Osteoblast (primary cell): ENCODE measurements at regions not wholly inside any gene's neighbourhood (a gene's known extent, or its start where the extent isn't known, plus 50 kb on each side); places are given as distances from the start of the nearest gene placed in this dataset.
A peak's percentile ranks its signal among the peaks of the same experiment; 100 is the strongest.

Experiments
- DNase-seq: peaks from one replicate; pipeline ENCODE4 v3.0.0; 2011; ENCODE audit warnings: low spot score, mixed read lengths; ENCODE audit not compliant: insufficient read length; ENCODE audit errors: missing footprints
- H2AFZ ChIP-seq: 2 replicates; pipeline ENCODE4 v1.6.0; 2011; ENCODE audit warnings: mild to moderate bottlenecking, low read length
- H3K27ac ChIP-seq: 2 replicates; pipeline ENCODE4 v1.5.1; 2011; ENCODE audit warnings: mild to moderate bottlenecking, low read depth, low read length, moderate library complexity
- H3K27me3 ChIP-seq: 2 replicates; pipeline ENCODE4 v1.6.0; 2012; ENCODE audit warnings: mild to moderate bottlenecking, control low read depth, inconsistent platforms, low read length, moderate library complexity; ENCODE audit not compliant: insufficient read depth
- H3K36me3 ChIP-seq: 2 replicates; pipeline ENCODE4 v1.5.1; 2011; ENCODE audit warnings: mild to moderate bottlenecking, low read length, control low read depth, moderate library complexity; ENCODE audit not compliant: insufficient read depth
- H3K4me1 ChIP-seq: 2 replicates; pipeline ENCODE4 v1.5.1; 2011; ENCODE audit warnings: mild to moderate bottlenecking, low read length, control low read depth, moderate library complexity; ENCODE audit not compliant: insufficient read depth
- H3K4me2 ChIP-seq: 2 replicates; pipeline ENCODE4 v1.6.0; 2011; ENCODE audit warnings: mild to moderate bottlenecking, low read length; ENCODE audit not compliant: insufficient read depth
- H3K4me3 ChIP-seq: fragments of 200-600 bp; sonication (generic); 3 replicates; pipeline ENCODE4 v1.5.1; 2012; ENCODE audit warnings: mild to moderate bottlenecking, low read length, inconsistent platforms; ENCODE audit not compliant: insufficient read depth
- H3K79me2 ChIP-seq: 2 replicates; pipeline ENCODE4 v1.6.0; 2012; ENCODE audit warnings: mild to moderate bottlenecking, low read length, control low read depth, inconsistent platforms; ENCODE audit not compliant: insufficient read depth
- H3K9me3 ChIP-seq: 2 replicates; pipeline ENCODE4 v1.5.1; 2011; ENCODE audit warnings: low read depth, low read length, control low read depth
- H4K20me1 ChIP-seq: 2 replicates; pipeline ENCODE4 v1.6.0; 2012; ENCODE audit warnings: mild to moderate bottlenecking, low read length, control low read depth; ENCODE audit not compliant: insufficient read depth
- TF ChIP-seq, protein P1 (sequence below): IDR thresholded peaks from 2 replicates; pipeline ENCODE4 v1.5.1; 2011; ENCODE audit warnings: mild to moderate bottlenecking, low read depth, low read length, moderate library complexity; ENCODE audit errors: extremely low read depth

DNA sequence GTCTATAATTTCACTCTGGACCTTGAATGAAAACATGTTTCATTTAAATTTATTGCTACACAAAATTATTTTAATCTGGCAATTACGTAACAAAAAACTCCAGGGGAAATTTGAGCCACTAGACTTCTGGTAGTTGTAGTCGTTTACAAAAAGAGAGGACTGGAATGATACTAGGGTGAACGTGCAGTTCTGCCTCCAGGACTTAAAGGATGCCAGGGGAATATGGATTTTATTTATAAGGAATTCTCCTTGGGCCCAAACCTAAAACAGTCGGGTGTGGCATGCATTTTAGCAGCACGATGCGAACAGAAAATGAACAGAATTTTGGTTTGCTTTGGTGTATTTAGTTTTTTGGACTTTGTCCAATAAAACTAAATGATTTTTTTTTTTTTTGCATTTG lies 76.9 kb downstream of the PRL start:
- H3K27ac ChIP-seq = no peak overlapping the region
- no peaks in the 10 kb centered on the region for H4K20me1 ChIP-seq
- no peaks in the 10 kb centered on the region for H3K27me3 ChIP-seq
- H3K36me3 ChIP-seq = no peaks in the 10 kb centered on the region
- H3K4me1 ChIP-seq = no peaks in the 10 kb centered on the region
- no peak overlapping the region for H2AFZ ChIP-seq
- H3K79me2 ChIP-seq = no peaks in the 10 kb centered on the region
- peak; percentile 11 for DNase-seq
- H3K4me3 ChIP-seq = no peak overlapping the region
- H3K9me3 ChIP-seq = no peaks in the 10 kb centered on the region
- no peak overlapping the region for H3K4me2 ChIP-seq
- TF ChIP-seq, protein P1, sequence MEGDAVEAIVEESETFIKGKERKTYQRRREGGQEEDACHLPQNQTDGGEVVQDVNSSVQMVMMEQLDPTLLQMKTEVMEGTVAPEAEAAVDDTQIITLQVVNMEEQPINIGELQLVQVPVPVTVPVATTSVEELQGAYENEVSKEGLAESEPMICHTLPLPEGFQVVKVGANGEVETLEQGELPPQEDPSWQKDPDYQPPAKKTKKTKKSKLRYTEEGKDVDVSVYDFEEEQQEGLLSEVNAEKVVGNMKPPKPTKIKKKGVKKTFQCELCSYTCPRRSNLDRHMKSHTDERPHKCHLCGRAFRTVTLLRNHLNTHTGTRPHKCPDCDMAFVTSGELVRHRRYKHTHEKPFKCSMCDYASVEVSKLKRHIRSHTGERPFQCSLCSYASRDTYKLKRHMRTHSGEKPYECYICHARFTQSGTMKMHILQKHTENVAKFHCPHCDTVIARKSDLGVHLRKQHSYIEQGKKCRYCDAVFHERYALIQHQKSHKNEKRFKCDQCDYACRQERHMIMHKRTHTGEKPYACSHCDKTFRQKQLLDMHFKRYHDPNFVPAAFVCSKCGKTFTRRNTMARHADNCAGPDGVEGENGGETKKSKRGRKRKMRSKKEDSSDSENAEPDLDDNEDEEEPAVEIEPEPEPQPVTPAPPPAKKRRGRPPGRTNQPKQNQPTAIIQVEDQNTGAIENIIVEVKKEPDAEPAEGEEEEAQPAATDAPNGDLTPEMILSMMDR = no peak

DNA sequence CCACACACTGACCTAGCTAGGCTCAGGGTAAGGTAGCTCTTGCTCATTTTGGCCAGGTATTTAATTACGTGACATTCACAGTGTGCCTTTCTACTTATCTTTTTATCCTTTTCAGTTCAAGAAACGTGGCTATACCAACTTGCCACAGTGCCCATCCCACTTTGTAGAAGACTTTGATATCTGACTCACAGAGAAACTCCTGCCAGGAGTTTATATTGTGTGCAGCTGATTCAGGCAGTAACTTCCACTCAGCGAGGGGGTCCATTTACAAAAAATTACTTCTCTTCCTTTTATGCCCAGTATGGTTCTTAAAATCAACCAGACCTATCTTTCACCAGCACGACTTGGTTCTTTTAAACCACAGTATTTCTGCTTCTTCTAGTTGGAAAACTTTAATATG lies 75.6 kb downstream of the PRL start:
- Histone ChIP-seq H2AFZ (no peak overlapping the region), H3K9me3 (no peaks in the 10 kb centered on the region), H3K36me3 (no peaks in the 10 kb centered on the region), H3K27me3 (no peaks in the 10 kb centered on the region), H4K20me1 (no peaks in the 10 kb centered on the region), H3K4me2 (no peak overlapping the region), H3K4me1 (no peaks in the 10 kb centered on the region), H3K27ac (no peak overlapping the region), H3K79me2 (no peaks in the 10 kb centered on the region), H3K4me3 (no peak overlapping the region)
- TF ChIP-seq, protein P1 = no peak
- DNase-seq = no peak

- no peaks in the 10 kb centered on the region for H3K4me1 ChIP-seq
- no peaks in the 10 kb centered on the region for H3K36me3 ChIP-seq
- no peaks in the 10 kb centered on the region for H3K79me2 ChIP-seq
- TF ChIP-seq, protein P1 = no peak
- H4K20me1 ChIP-seq = no peaks in the 10 kb centered on the region
- DNase-seq = peak; percentile 17
- no peak overlapping the region for H2AFZ ChIP-seq
- H3K9me3 ChIP-seq = no peaks in the 10 kb centered on the region
- no peak overlapping the region for H3K4me3 ChIP-seq
- H3K27me3 ChIP-seq = no peaks in the 10 kb centered on the region
- H3K4me2 ChIP-seq = no peak overlapping the region
- H3K27ac ChIP-seq = no peak overlapping the region
These were observed 75.2 kb downstream of the PRL start for GRCh38 chr6:22221630-22222029.

DNA sequence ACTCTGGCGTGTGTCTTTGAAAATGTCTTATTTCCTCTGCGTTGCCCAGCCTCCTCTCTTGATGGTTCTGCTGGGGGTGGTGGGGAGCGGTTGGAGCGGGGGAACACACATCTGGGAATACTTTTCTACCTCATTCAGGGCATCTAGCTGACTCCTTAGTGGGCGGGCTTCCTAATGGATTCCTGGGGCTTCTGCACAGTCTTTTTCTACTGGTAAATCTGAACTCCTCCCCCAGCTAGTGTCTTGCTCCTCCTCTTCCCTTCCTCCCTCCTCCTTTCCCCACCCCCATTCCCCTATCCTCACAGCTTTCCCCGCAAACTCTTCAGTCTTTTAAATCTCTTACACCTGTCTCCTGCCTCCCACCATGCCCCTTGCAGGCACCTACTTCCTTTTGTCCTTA lies 74.4 kb downstream of the PRL start:
- DNase-seq = no peak
- no peaks in the 10 kb centered on the region for H4K20me1 ChIP-seq
- H3K79me2 ChIP-seq = no peaks in the 10 kb centered on the region
- TF ChIP-seq, protein P1 = no peak
- no peaks in the 10 kb centered on the region for H3K36me3 ChIP-seq
- no peaks in the 10 kb centered on the region for H3K4me1 ChIP-seq
- no peaks in the 10 kb centered on the region for H3K27me3 ChIP-seq
- no peak overlapping the region for H3K27ac ChIP-seq
- no peaks in the 10 kb centered on the region for H3K9me3 ChIP-seq
- H3K4me3 ChIP-seq = no peak overlapping the region
- H2AFZ ChIP-seq = no peak overlapping the region
- H3K4me2 ChIP-seq = no peak overlapping the region
